ENCODE measurements at regions not wholly inside any gene's neighbourhood (a gene's known extent, or its start where the extent isn't known, plus 50 kb on each side); places are given as distances from the start of the nearest gene placed in this dataset.

DNA sequence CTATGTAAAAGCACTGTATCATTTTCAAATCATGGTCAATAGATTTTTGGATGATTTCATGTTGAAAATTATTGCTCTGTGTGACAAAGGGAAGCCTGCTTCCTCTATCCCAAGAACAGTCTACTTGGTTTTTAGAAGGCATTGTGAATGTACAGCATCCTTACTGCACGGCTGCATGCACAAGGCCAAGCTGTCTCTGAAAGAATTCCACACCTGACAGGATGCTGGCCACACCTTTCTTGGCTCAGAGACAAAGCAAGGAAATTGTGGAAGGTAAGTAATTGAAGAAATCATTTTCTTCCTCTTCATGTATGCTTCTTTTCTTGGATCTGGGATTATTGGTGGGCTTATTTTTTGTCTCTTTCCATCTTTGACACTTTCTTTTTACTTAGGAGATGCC lies 53.7 kb upstream of the VCAN start:
- no peak overlapping the region for H3K4me3 ChIP-seq (ENCODE audit: low read length)
- TF ChIP-seq, protein P1, sequence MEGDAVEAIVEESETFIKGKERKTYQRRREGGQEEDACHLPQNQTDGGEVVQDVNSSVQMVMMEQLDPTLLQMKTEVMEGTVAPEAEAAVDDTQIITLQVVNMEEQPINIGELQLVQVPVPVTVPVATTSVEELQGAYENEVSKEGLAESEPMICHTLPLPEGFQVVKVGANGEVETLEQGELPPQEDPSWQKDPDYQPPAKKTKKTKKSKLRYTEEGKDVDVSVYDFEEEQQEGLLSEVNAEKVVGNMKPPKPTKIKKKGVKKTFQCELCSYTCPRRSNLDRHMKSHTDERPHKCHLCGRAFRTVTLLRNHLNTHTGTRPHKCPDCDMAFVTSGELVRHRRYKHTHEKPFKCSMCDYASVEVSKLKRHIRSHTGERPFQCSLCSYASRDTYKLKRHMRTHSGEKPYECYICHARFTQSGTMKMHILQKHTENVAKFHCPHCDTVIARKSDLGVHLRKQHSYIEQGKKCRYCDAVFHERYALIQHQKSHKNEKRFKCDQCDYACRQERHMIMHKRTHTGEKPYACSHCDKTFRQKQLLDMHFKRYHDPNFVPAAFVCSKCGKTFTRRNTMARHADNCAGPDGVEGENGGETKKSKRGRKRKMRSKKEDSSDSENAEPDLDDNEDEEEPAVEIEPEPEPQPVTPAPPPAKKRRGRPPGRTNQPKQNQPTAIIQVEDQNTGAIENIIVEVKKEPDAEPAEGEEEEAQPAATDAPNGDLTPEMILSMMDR (conservative IDR thresholded peaks at IDR 0.05; ENCODE audit: low read depth, low read length) = no peak

DNA sequence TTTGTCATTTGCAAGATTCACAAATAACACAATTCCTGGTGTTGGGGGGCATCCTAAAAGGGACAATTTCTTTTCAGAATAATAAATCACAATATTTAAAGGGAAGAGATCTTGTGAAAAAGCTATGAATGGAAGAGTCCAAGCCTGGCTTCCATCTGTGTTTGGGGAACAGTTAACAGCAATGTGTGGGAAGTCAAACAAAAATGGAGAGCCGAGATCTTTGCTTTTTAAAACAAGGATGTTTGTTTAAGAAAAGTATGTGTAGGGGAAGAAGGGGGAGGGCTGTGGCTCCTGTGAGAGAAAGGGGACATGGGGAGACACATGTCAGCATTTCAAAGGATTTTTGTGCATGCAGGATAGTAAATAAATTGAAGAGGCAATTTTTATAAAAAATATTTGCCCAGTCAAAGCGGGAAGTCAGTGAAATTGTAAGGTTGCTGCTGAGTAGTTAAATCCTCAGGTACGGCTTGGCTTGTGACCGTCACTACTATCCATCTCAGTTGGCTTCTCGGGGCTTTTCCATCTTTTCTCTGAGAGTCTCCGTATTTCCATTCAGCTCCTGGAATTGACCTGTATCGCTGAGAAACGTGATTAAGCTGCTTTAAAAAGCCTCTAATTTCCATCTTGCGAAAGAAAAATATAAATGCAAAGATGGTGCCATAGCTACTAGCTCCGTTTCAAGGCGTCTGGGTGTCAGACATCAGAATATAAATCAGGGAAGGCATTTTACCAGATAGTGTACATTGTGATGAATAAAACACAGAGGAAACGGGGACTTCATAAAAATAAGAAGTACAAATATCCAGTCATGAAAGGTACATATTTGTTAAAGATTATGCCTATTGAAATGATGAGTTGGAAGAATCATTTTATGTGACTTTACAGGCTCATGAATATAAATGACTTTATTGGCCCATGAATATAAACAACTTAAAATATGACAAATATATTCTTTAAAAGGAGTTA lies 52.9 kb upstream of the VCAN start:
- no peak overlapping the region for H3K4me3 ChIP-seq (ENCODE audit: low read length)
- no peak for DNase-seq (ENCODE audit: low read depth)
- TF ChIP-seq, protein P1 (conservative IDR thresholded peaks at IDR 0.05; ENCODE audit: low read depth, low read length) = no peak

More for the DNA sequence above, 53.7 kb upstream of the VCAN start:
- DNase-seq (ENCODE audit: low read depth) = no peak

All from retinal pigment epithelial cell (primary cell).